Activated CD8-positive, alpha-beta T cell treated with anti-CD3 and anti-CD28 coated beads for 36 hours (primary cell): ENCODE measurements at regions not wholly inside any gene's neighbourhood (a gene's known extent, or its start where the extent isn't known, plus 50 kb on each side); places are given as distances from the start of the nearest gene placed in this dataset.

Experiments
- ATAC-seq: fragments of 200-7000 bp; cut with Tn5 transposase; one replicate; pipeline ENCODE4 v1.10.0; 2021; ENCODE audit warnings: mild to moderate bottlenecking, moderate library complexity
- CTCF ChIA-PET: fragments of 350-600 bp; sonication (Branson Sonifier 250); formaldehyde crosslinking; loops from one replicate; lab custom pipeline; 2021; ENCODE audit warnings: antibody characterized with exemption; lab: Charles Lee
- POLR2A ChIA-PET: fragments of 350-600 bp; sonication (Branson Sonifier 250); formaldehyde crosslinking; loops from one replicate; lab custom pipeline; 2021; ENCODE audit warnings: antibody characterized with exemption; lab: Charles Lee
- DNase-seq: peaks from one replicate; pipeline ENCODE4 v3.0.0-alpha.2; 2020
- H3K27ac Mint-ChIP-seq: one replicate; pipeline ENCODE4 v1.8.0; 2021; ENCODE audit warnings: mild to moderate bottlenecking, mixed read lengths
- H3K27me3 Mint-ChIP-seq: one replicate; pipeline ENCODE4 v1.8.0; 2021; ENCODE audit warnings: mixed read lengths
- H3K36me3 Mint-ChIP-seq: one replicate; pipeline ENCODE4 v1.8.0; 2021; ENCODE audit warnings: low read depth, mixed read lengths
- H3K4me1 Mint-ChIP-seq: one replicate; pipeline ENCODE4 v1.8.0; 2021; ENCODE audit warnings: low read depth, mixed read lengths
- H3K4me3 Mint-ChIP-seq: one replicate; pipeline ENCODE4 v1.8.0; 2021; ENCODE audit warnings: mild to moderate bottlenecking, moderate library complexity, mixed read lengths
- H3K9me3 Mint-ChIP-seq: one replicate; pipeline ENCODE4 v1.8.0; 2021; ENCODE audit warnings: mixed read lengths
- intact Hi-C: fragments of 100-400 bp; cut with micrococcal nuclease; formaldehyde crosslinking; loops from one replicate; pipeline ENCODE4 v1.10.0; 2022
- TF ChIP-seq, protein P1 (sequence below): fragments of 200-600 bp; IDR thresholded peaks from one replicate; pipeline ENCODE4 v1.8.0; 2022; ENCODE audit warnings: antibody characterized with exemption, mild to moderate bottlenecking

DNA sequence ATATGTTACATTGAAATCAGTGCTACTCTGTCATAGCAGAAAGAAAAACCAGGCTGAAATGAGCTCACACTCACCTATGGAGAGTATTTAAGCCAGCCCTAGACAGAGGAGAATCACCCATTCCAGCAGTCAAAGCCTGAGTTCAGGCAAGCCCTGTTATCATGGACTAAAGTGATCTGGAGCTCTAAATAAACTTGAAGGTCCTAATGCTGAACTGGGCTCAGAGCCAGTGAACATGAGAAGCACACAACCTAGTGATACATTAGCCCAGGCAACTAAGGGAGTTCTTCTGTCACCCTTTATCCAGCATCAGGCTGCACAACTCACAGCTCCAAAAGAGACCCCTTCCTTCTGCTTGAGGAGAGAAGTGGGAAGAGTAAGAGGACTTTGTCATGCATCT lies 425.0 kb downstream of the COL12A1 start:
- ChIA-PET POLR2A (interaction anchor here (0.6 kb wide), 1 partner anchor 1074 kb away, joined by 3 read pairs; no protein-coding TSS in a partner anchor), CTCF (no interaction called here)
- intact Hi-C loops: no loop called here
- Mint-ChIP-seq H3K36me3 (no peaks in the 10 kb centered on the region), H3K9me3 (peaks cover 8% of the 10 kb centered on the region), H3K4me1 (no peaks in the 10 kb centered on the region), H3K27ac (no peak overlapping the region), H3K4me3 (no peak overlapping the region), H3K27me3 (no peaks in the 10 kb centered on the region)
- TF ChIP-seq, protein P1, sequence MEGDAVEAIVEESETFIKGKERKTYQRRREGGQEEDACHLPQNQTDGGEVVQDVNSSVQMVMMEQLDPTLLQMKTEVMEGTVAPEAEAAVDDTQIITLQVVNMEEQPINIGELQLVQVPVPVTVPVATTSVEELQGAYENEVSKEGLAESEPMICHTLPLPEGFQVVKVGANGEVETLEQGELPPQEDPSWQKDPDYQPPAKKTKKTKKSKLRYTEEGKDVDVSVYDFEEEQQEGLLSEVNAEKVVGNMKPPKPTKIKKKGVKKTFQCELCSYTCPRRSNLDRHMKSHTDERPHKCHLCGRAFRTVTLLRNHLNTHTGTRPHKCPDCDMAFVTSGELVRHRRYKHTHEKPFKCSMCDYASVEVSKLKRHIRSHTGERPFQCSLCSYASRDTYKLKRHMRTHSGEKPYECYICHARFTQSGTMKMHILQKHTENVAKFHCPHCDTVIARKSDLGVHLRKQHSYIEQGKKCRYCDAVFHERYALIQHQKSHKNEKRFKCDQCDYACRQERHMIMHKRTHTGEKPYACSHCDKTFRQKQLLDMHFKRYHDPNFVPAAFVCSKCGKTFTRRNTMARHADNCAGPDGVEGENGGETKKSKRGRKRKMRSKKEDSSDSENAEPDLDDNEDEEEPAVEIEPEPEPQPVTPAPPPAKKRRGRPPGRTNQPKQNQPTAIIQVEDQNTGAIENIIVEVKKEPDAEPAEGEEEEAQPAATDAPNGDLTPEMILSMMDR: no peak
- DNase-seq (no peak), ATAC-seq (no peak)

GRCh38 chr6:74768738-74769137 lies 437.1 kb downstream of the COL12A1 start:
- Mint-ChIP-seq H3K9me3 (no peaks in the 10 kb centered on the region), H3K36me3 (no peaks in the 10 kb centered on the region), H3K4me1 (no peaks in the 10 kb centered on the region), H3K4me3 (no peak overlapping the region), H3K27me3 (no peaks in the 10 kb centered on the region), H3K27ac (no peak overlapping the region)
- ATAC-seq (no peak), DNase-seq (no peak)
- intact Hi-C loops: no loop called here
- ChIA-PET CTCF (no interaction called here), POLR2A (no interaction called here)
- TF ChIP-seq, protein P1: no peak

GRCh38 chr6:74768120-74768519 lies 437.7 kb downstream of the COL12A1 start:
- intact Hi-C loops: no loop called here
- TF ChIP-seq, protein P1: no peak
- Mint-ChIP-seq H3K4me1 (no peaks in the 10 kb centered on the region), H3K9me3 (no peaks in the 10 kb centered on the region), H3K4me3 (no peak overlapping the region), H3K36me3 (no peaks in the 10 kb centered on the region), H3K27me3 (no peaks in the 10 kb centered on the region), H3K27ac (no peak overlapping the region)
- ChIA-PET POLR2A (no interaction called here), CTCF (no interaction called here)
- ATAC-seq: no peak
- DNase-seq: no peak

DNA sequence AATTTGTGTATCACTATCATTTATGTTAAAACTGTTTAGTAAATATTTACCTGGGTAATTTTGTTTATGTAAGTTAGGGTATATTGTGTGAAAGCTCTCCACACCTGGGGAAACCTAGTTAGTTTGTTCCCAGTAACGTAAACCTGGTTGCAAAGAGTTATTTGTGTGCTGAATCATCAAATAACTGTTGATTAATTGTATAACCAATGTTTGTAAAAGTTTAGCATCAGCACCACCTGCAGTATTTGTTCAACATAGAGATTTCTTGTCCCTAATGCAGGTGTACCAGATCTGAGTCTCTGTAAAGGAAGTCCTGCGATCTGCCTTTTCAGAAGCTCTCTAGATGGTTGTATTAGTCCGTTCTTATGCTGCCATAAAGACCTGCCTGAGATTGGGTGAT lies 440.4 kb downstream of the COL12A1 start:
- H3K36me3 Mint-ChIP-seq: no peaks in the 10 kb centered on the region
- H3K27me3 Mint-ChIP-seq: no peaks in the 10 kb centered on the region
- TF ChIP-seq, protein P1: no peak
- no peaks in the 10 kb centered on the region for H3K9me3 Mint-ChIP-seq
- no peak overlapping the region for H3K4me3 Mint-ChIP-seq
- intact Hi-C loops: no loop called here
- DNase-seq (no peak), ATAC-seq (no peak)
- no peak overlapping the region for H3K27ac Mint-ChIP-seq
- POLR2A ChIA-PET: no interaction called here
- no peaks in the 10 kb centered on the region for H3K4me1 Mint-ChIP-seq
- CTCF ChIA-PET: no interaction called here

DNA sequence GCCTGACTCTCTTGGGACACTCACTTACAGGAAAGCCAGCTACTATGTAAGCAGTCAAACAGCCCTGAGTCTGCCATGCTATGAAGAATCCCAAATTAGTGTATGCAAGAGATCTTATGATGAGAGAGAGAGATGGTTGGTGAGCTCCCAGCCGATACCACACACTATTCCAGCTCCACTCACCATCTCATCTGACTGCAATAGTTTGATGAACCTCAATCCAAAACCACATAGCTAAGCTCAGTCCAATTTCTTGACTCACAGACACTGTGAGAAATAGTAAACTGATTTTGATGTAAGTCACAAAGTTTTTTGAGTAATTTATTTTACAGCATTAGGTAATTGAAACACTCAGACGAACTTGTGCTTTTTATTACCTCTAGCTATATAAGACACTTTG lies 441.4 kb downstream of the COL12A1 start:
- Mint-ChIP-seq H3K9me3 (no peaks in the 10 kb centered on the region), H3K4me1 (no peaks in the 10 kb centered on the region), H3K27ac (no peak overlapping the region), H3K36me3 (no peaks in the 10 kb centered on the region), H3K4me3 (no peak overlapping the region), H3K27me3 (no peaks in the 10 kb centered on the region)
- ChIA-PET CTCF (no interaction called here), POLR2A (no interaction called here)
- DNase-seq (no peak), ATAC-seq (no peak)
- intact Hi-C loops: no loop called here
- TF ChIP-seq, protein P1: no peak
